ENCODE measurements at regions not wholly inside any gene's neighbourhood (a gene's known extent, or its start where the extent isn't known, plus 50 kb on each side); places are given as distances from the start of the nearest gene placed in this dataset.
"Not testable (repeated sequence)": the region's sequence is repeated elsewhere in the genome, so short reads cannot be mapped to it uniquely, and the experiment has no call there.

GRCh38 chr10:22875581-22875980 lies 52.3 kb upstream of the ARMC3 start:
- no peak for DNase-seq (ENCODE audit: low spot score)

GRCh38 chr10:22874189-22874854 lies 53.5 kb upstream of the ARMC3 start:
- no peak for DNase-seq (ENCODE audit: low spot score)

- no peak for DNase-seq (ENCODE audit: low spot score)
These were observed 71.3 kb upstream of the ARMC3 start for GRCh38 chr10:22856444-22857074.

- no peak for DNase-seq (ENCODE audit: low spot score)
These were observed 72.9 kb upstream of the ARMC3 start for GRCh38 chr10:22854935-22855421.

- DNase-seq (ENCODE audit: low spot score): no peak
These were observed 73.9 kb upstream of the ARMC3 start for GRCh38 chr10:22853906-22854447.

- no peak for DNase-seq (ENCODE audit: low spot score)
These were observed 75.0 kb upstream of the ARMC3 start for GRCh38 chr10:22852712-22853353.

GRCh38 chr10:22851865-22852239 lies 76.0 kb upstream of the ARMC3 start:
- DNase-seq (ENCODE audit: low spot score): no peak

GRCh38 chr10:22850541-22850940 lies 77.3 kb upstream of the ARMC3 start:
- DNase-seq (ENCODE audit: low spot score): no peak

- DNase-seq (ENCODE audit: low spot score): no peak
These were observed 78.6 kb upstream of the ARMC3 start for GRCh38 chr10:22849077-22849805.

GRCh38 chr10:22848509-22848908 lies 79.3 kb upstream of the ARMC3 start:
- no peak for DNase-seq (ENCODE audit: low spot score)

- DNase-seq (ENCODE audit: low spot score): no peak
These were observed 81.6 kb upstream of the ARMC3 start for GRCh38 chr10:22846294-22846693.

GRCh38 chr10:22839639-22840038 lies 88.2 kb upstream of the ARMC3 start:
- no peak for DNase-seq (ENCODE audit: low spot score)

- no peak for DNase-seq (ENCODE audit: low spot score)
These were observed 90.1 kb upstream of the ARMC3 start for GRCh38 chr10:22837771-22838170.

GRCh38 chr10:22837351-22837750 lies 90.5 kb upstream of the ARMC3 start:
- DNase-seq (ENCODE audit: low spot score): no peak

- DNase-seq (ENCODE audit: low spot score): no peak
These were observed 93.4 kb upstream of the ARMC3 start for GRCh38 chr10:22834471-22834870.

- DNase-seq (ENCODE audit: low spot score): no peak
These were observed 94.1 kb upstream of the ARMC3 start for GRCh38 chr10:22833781-22834180.

GRCh38 chr10:22833353-22833752 lies 94.5 kb upstream of the ARMC3 start:
- DNase-seq (ENCODE audit: low spot score): no peak

- no peak for DNase-seq (ENCODE audit: low spot score)
These were observed 95.0 kb upstream of the ARMC3 start for GRCh38 chr10:22832851-22833250.

GRCh38 chr10:22832066-22832602 lies 95.7 kb upstream of the ARMC3 start:
- no peak for DNase-seq (ENCODE audit: low spot score)

GRCh38 chr10:22831586-22831985 lies 96.3 kb upstream of the ARMC3 start:
- DNase-seq (ENCODE audit: low spot score): no peak

GRCh38 chr10:22828712-22829111 lies 99.1 kb upstream of the ARMC3 start:
- DNase-seq (ENCODE audit: low spot score): not testable (repeated sequence)

- no peak for DNase-seq (ENCODE audit: low spot score)
These were observed 102.0 kb upstream of the ARMC3 start for GRCh38 chr10:22825841-22826240.

Data from NAMALWA (cell line).